ENCODE measurements at regions not wholly inside any gene's neighbourhood (a gene's known extent, or its start where the extent isn't known, plus 50 kb on each side); places are given as distances from the start of the nearest gene placed in this dataset.

DNA sequence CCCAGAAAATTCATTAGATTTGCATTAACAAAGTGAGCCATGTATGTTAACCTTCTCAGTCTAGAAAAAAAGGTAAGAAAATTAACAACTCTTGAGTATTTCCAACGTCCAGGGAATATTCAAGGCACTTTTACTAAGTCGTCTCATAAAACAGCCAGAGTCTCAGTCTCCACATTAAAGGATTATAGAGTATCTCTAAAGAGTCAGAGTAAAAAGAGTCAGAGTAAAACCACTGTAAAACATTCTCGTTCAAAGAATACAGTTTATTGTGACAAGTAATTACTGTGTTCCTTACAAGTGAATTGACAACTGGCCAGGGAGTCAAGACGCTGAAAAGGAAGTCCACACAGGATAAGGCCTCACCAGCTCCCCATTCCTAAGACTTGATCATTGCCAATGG, 97.2 kb upstream of the ISL1 start:
- TF ChIP-seq POLR2A (IDR thresholded peaks at IDR 0.05; ENCODE audit: low read depth, low read length) (no peak), POLR2AphosphoS5 (IDR thresholded peaks at IDR 0.05; ENCODE audit: low read depth, low read length) (no peak)
